GM12872 (cell line): ENCODE measurements at regions not wholly inside any gene's neighbourhood (a gene's known extent, or its start where the extent isn't known, plus 50 kb on each side); places are given as distances from the start of the nearest gene placed in this dataset.

Source experiments
- CTCF ChIP-seq: IDR thresholded peaks from 3 replicates; pipeline ENCODE4 v1.5.1; 2011; ENCODE audit warnings: low read depth, mild to moderate bottlenecking, low read length, moderate library complexity; ENCODE audit not compliant: insufficient read depth

- TF ChIP-seq CTCF = no peak
Observed at GRCh38 chr11:71064702-71065515, 187.5 kb downstream of the SHANK2 start.

- TF ChIP-seq CTCF = no peak
Observed at GRCh38 chr11:71064183-71064582, 188.2 kb downstream of the SHANK2 start.

- TF ChIP-seq CTCF = no peak
Observed at GRCh38 chr11:71063129-71063528, 189.2 kb downstream of the SHANK2 start.

GRCh38 chr11:71062199-71062598, 190.2 kb downstream of the SHANK2 start:
- TF ChIP-seq CTCF = no peak

GRCh38 chr11:71060391-71060791, 192.0 kb downstream of the SHANK2 start:
- no peak for TF ChIP-seq CTCF

- no peak for TF ChIP-seq CTCF
Observed at GRCh38 chr11:71059662-71060061, 192.7 kb downstream of the SHANK2 start.

GRCh38 chr11:71055925-71056324, 196.5 kb downstream of the SHANK2 start:
- TF ChIP-seq CTCF = no peak
